Right ventricle myocardium superior (tissue), 1 donor: ENCODE measurements at regions not wholly inside any gene's neighbourhood (a gene's known extent, or its start where the extent isn't known, plus 50 kb on each side); places are given as distances from the start of the nearest gene placed in this dataset.

Experiments
- ATAC-seq: fragments of 200-7000 bp; cut with Tn5 transposase; one replicate; pipeline ENCODE4 v1.9.1; 2020; ENCODE audit warnings: mild to moderate bottlenecking; ENCODE audit not compliant: poor library complexity
- DNase-seq: peaks from one replicate; pipeline ENCODE4 v3.0.0-alpha.2; 2020
- intact Hi-C: fragments of 100-400 bp; cut with DNase I; formaldehyde crosslinking; loops from one replicate; pipeline ENCODE4 v1.11.2; 2022
- donor health status: DM: no; HTN: yes; CAD: no; lungs with severe emphysema.

DNA sequence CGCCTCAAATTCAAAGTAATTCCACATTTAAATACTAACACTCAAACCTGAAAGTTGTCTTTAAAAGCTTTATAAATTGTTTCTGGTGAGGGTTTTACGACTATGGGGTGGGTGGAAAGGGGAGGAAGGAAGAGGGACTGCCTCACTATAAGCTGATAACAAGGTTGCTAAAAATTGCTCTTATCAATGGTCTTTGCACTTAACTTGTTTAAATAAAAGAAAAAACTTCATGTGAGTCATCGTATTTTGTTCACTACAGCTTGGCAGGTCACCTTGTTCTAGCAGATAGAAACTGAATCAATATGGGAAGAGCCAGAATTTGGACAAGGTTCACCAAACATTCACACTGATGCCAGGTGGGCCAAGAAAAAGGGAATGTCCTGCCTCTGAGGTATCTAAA, 129.2 kb downstream of the TES start:
- DNase-seq (no peak), ATAC-seq (peak; percentile 49)
- intact Hi-C loops, result no loop called here

DNA sequence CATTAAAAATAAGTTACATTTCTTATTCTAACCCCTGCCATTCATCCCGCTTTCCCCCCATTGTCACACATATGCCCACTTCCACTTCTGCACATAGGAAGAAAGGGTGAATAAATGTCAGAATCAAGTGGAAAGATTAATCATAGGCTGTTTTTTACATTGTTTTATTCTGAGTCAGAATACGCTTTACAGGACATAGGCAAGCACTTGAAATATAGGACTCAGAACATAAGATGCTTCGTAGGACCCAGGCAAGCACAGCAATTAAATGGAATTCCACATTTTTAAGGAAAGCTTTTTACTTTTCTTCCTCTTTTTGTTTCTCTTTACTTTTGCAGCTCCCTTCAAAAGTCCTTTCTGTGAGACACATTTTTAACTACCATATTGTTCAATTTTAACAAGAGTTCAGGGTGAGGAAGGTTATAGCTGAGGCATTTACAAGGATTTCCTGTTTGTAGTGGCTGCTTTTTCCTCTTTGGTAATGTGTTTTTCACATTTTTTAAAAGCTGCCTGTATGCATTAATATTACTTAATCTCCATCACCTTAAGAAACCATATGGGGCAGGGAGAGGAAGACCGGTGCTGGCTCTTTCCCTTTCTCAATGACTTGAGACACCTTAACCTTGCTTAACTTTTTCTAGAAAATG, 130.0 kb downstream of the TES start:
- ATAC-seq (no peak), DNase-seq (no peak)
- intact Hi-C loops, result no loop called here

DNA sequence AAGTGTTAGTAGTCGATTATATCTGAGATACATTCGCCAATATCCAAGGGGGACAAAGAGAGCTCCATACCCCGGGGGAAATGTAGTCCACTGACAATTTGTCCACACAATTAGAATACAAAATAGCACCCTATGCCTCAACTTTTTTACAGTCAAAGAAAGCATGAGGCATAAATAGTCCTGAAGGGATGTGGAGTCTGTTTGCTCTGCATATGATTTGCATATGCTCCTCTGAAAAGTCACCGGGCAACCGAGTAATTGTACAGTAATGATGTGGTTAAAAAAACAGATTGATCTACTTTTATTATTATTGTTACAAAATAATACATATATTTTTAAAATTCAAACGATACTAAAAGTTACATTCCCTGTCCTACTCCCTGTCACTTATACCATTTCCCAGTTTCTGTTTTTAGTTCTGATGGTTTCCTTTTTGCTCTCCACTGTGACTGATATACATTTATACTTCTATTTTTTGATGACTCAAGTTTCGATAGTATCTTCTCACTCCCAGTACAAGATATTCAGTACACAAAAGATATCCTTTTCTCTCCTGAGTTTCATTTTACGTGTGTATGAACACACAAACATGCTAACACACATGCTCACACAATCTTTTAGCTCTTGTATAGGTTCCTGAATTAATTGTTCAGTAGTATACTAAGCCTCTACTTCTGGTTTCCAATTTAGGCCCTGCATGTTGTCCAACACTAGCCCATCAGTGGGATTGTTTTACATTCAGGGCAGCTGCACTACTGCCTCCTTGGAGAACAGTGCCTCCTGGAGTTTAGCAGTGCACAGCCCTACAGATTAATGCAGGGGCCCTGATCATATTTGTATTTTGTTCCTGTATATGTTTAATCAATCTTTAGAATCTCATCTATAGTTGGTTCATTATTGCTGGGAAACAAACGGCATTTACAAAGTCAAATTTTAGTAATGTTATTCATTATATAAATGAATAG, 130.9 kb downstream of the TES start:
- intact Hi-C loops, result no loop called here

DNA sequence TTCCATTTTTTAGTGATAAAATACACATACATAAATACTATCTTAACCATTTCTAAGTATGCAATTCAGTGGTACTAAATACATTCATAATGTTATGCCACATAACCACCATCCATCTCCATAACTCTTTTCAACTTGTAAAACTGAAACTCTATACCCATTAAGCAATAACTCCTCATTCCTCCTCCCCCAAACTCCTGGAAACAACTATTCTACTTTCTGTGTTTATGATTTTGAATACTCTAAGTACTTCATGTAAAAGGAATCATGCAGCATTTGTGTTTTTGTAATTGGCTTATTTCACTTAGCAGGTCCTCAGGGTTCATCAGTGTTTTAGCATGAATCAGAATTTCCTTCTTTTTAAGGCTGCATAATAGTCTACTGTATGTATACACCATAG, 131.8 kb downstream of the TES start:
- no peak for ATAC-seq
- no peak for DNase-seq
- intact Hi-C loops, result no loop called here

More for the DNA sequence above, 130.9 kb downstream of the TES start:
- DNase-seq (no peak), ATAC-seq (no peak)

DNA sequence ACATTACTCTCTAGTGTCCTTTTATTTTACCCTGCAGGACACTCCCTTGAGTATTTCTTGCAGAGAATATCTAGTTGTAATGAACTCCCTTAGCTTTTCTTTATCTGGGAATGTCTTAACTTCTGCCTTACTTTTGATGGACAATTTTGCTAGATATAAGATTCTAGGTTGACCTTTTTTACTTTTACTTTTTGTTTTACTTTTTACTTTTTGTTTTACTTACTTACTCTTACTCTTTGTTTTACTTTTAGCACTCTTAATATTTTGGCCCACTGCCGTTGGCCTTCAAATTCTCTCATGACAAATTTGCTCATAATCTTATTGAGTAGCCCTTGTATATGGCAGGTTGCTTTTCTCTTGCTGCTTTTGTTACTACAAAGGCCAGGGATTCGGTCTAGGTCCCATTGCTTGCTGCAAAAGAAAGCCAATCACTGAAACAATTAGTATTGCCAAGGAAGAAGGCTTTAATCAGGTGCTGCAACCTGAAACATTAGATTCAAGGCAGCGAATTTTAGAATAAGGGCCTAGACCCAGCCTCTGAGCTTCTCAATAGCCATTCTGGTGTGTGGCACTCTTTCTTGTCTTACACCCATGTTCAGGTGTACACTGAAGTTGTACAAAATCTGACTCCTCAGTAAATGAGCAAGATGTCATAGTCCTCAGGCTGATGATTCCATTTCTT, 137.0 kb downstream of the TES start:
- ATAC-seq (no peak), DNase-seq (no peak)
- intact Hi-C loops, result no loop called here

GRCh38 chr7:116348346-116348745, 138.0 kb downstream of the TES start:
- DNase-seq (no peak), ATAC-seq (no peak)

DNA sequence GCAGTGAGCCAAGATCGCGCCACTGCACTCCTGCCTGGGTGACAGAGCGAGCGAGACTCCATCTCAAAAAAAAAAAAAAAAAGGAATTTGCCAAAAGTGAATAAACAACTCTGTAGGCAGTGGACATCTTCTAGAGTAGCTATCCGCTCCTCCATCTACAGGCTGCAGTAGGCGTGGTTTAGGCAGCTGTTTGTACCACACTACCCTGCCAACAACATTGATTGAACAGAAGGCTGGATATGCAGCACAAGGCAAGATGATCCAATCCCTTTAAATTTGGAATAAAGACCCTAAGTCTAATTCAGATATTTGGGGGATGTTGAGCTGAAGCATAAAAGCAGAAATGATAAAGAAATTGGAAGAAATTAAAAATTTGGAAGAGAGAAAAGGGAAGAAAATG, 141.6 kb downstream of the TES start:
- intact Hi-C loops, result loop anchor here (5.0 to 10.0 kb wide), 2 partner anchors 87 to 225 kb away; no protein-coding TSS in a partner anchor
- DNase-seq, result no peak
- no peak for ATAC-seq

More at GRCh38 chr7:116348346-116348745, 138.0 kb downstream of the TES start:
- intact Hi-C loops, result no loop called here

DNA sequence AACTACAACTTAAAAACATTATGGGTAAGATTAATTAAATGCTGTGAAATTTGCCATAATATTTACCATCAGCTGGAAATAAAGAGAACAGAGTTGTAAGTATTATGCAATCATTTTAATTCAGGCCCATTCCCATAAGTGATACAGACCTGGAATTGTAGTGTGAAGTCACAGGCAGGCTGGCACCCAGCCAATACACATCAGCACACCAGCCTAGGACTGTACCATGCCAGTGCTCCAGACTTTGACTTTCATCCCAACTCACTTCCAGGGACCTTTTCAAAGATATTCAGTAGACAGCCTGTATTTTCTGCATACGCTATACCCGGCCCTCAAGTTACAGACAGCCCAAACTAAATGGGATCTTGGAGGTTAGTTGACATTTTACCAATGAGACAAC, 143.3 kb downstream of the TES start:
- DNase-seq (peak; percentile 79), ATAC-seq (peak; percentile 52)
- intact Hi-C loops, result loop anchor here (2.0 to 10.0 kb wide), 3 partner anchors 89 to 224 kb away; no protein-coding TSS in a partner anchor

GRCh38 chr7:116354171-116354545, 143.8 kb downstream of the TES start:
- intact Hi-C loops, result loop anchor here (2.0 to 10.0 kb wide), 3 partner anchors 89 to 223 kb away; no protein-coding TSS in a partner anchor
- peak; percentile 47 for DNase-seq
- peak; percentile 75 for ATAC-seq

GRCh38 chr7:116354546-116355423, 144.4 kb downstream of the TES start:
- ATAC-seq, result peak; percentile 86
- intact Hi-C loops, result loop anchor here (2.0 to 10.0 kb wide), 5 partner anchors 83 to 223 kb away; partner anchors contain the start of gene CAV1
- peak; percentile 82 for DNase-seq

GRCh38 chr7:116355424-116355765, 144.1 kb upstream of the CAV2 start:
- no peak for ATAC-seq
- intact Hi-C loops, result loop anchor here (2.0 to 10.0 kb wide), 4 partner anchors 82 to 172 kb away; partner anchors contain the start of gene CAV1
- DNase-seq, result no peak

DNA sequence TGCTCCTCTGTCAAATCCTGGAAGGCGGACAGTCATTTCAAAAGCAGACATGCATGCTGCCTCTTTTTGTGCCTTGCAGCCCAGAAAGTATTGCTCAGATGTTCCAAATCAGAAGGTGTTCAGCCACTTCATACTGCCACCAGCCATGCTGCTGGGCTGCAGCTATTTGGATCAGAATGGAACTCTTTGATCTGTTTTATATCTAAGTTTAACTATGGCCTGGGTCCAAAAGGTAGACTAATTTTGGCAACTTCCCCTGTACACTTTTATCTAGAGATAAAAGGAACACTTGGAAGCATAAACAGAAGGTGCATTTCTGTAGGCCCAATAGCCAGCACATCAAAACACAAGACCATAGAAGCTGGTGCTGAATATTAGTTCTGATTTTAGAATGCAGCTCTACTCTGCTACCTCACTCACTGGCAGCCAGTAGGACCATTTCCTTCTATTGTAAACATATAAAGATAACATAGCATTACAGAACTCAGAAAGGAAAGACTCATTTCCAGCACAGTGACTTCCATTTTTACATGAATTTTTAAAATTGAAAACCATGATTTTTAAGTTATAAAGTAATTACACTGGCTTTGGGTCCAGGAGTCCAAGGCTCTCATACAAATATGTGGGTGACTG, 143.1 kb upstream of the CAV2 start:
- DNase-seq, result peak; percentile 40
- ATAC-seq, result peak; percentile 46
- intact Hi-C loops, result loop anchor here (5.0 to 10.0 kb wide), 3 partner anchors 81 to 171 kb away; partner anchors contain the start of gene CAV1

DNA sequence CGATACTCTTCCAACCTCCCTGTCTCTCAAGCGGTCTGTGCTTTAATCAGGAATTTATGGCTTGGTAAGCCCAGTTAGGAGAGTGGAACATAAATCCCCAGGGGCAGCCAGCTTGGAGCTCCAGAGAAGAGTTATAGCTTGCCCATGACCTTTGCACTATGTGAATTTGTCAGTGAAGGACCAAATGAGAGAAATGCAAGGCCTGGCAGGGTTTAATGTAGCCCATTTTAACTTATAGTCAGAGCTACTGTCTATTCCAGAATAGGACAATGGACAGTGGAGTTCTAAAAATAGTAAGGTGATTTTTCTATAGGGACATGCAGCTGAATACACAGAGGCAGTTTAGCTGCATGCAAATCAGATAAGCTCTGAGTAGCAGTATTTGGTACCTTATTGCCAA, 142.6 kb upstream of the CAV2 start:
- ATAC-seq, result no peak
- DNase-seq, result no peak
- intact Hi-C loops, result loop anchor here (5.0 to 10.0 kb wide), 3 partner anchors 80 to 170 kb away; partner anchors contain the start of gene CAV1

DNA sequence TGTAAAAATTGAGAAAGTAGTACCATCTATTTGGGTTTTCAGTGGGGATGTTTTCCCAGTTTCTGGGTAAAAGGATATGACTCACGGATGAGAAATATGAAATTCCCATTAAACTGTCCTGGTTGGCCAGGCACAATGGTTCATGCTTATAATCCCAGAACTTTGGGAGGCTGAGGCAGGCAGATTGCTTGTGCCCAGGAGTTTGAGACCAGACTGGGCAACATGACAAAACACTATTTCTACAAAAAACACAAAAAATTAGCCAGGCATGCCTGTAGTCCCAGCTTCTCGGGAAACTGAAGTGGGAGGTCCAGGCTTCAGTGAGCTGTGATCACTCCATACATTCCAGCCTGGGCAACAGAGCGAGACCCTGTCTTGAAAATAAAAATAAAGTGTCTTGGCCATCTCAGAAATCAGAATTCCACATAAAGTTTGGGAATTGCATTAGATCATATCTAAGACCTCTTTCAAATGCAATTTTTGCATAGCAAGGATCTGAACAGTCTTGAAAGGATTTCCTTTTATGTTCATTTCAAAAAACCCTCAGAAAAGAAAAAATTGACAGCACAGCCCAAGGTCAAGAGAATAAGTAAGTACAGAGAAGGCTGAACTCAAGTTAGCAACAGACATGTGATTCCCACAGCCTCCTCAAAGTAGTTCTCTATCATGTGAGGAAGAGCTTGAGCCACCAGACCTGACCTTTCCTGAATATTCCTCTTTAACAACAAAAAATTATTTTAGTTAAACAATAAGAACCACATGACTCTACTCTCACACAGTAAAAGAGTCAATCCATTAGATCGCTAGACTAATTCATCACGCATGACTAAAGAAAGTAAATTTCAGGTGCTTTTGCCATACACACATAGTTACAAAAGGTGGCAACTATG, 141.5 kb upstream of the CAV2 start:
- intact Hi-C loops, result loop anchor here (5.0 to 10.0 kb wide), 3 partner anchors 79 to 169 kb away; partner anchors contain the start of gene CAV1
- ATAC-seq (no peak), DNase-seq (no peak)

DNA sequence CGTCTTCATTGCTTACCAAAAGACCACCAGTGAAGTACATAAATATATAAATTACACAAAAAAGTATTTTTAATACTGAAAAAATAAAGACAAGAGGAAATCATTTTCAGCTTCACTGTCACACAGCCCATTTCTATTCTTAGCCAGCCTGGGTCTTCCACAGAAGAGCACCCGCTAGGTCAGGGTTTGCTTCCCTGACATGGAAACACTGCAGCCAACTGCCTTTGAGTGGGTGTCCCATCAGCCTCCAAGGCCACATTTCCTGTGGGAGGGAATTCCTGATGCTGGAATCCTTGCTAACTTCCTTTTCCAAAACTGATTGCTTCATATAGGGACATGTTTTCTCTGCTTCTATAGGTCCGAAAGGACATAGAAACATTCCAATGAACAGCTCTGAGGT, 137.8 kb upstream of the CAV2 start:
- intact Hi-C loops, result no loop called here
- ATAC-seq, result no peak
- DNase-seq, result no peak

DNA sequence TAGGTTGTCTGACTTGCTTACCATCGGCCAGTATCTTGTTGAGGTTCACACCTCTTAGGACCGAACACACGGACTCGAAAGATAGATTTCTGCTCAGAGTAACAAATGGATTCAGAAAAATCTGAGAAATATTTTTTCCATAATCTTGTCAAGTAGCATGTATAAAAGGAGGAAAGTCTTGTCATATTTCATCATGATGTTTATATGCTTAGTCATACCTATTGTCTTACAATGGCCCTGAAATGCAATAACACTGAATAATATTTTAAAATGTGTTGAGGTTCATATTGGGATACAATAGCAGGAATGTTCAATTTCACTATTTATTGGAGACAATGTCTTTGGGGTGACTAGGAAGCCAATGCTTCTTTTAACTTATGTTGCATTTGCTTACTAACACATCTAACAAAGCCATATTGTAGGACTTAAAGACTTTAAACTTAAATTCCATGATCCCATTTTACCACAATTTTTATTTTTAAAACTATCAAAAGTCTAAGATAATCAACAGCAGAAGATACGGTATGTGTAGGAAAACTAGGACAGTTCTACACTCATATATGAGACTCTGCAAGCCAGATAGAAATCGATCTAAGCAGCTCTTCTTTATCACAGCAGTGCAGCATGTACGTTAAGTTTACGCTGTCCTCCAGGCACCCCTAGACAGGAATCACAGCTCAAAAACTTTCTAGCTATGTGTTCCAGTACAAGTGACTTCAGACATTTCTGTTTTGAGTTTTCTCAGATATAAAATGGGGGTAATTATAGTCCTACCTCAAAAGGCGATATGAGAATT, 135.7 kb upstream of the CAV2 start:
- intact Hi-C loops, result no loop called here
- DNase-seq (no peak), ATAC-seq (no peak)
